ENCODE measurements at regions not wholly inside any gene's neighbourhood (a gene's known extent, or its start where the extent isn't known, plus 50 kb on each side); places are given as distances from the start of the nearest gene placed in this dataset.

- no peak for TF ChIP-seq CTCF (IDR thresholded peaks at IDR 0.05)
- no peak for TF ChIP-seq EZH2 (IDR thresholded peaks at IDR 0.05)
- TF ChIP-seq EZH2phosphoT487 (IDR thresholded peaks at IDR 0.05) = no peak
These were observed 132.0 kb upstream of the NRSN1 start for GRCh38 chr6:23994013-23994412.

All from neural progenitor cell (in vitro differentiated cells).